ENCODE measurements at regions not wholly inside any gene's neighbourhood (a gene's known extent, or its start where the extent isn't known, plus 50 kb on each side); places are given as distances from the start of the nearest gene placed in this dataset.

DNA sequence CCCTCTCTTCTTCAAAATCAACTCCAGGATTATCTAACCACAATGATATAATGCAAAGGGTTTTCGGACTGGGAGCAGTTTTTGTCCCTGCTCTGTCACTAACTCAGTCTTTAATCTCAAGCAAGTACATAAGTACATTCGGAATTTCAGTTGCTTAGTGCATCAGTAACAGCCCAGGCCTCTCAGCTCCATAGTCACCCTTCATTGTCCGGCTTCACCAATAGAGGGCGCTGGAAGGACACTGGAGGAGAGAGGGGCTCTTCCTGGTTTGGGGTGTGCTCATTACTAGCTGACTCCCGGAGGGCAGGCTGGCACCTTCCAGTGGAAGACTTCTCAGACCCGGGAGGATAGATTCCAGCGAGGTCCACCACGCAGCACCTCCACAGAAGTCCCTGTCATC lies 90.4 kb upstream of the PDGFD start:
- no peak for DNase-seq (ENCODE audit: low read depth in 3 of 3)

DNA sequence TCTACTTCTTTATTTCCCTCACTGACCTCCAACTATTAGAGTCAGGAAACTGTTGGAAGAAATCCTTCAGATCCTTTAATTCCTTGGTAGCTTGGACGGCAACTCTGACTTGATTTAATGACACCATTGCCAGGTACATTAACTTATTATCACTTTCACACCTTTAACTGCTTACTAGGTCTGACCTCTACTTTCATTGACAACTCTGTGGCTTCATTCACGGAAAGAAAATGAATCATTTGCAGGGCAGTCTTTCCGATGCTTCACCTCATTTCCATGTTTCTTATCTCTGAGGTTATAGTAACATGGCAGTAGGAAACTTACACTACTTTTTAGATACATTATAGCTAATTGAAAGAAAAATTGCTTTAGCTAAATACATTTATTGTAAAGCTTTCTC lies 82.6 kb upstream of the PDGFD start:
- no peak for DNase-seq (ENCODE audit: low read depth in 3 of 3)

DNA sequence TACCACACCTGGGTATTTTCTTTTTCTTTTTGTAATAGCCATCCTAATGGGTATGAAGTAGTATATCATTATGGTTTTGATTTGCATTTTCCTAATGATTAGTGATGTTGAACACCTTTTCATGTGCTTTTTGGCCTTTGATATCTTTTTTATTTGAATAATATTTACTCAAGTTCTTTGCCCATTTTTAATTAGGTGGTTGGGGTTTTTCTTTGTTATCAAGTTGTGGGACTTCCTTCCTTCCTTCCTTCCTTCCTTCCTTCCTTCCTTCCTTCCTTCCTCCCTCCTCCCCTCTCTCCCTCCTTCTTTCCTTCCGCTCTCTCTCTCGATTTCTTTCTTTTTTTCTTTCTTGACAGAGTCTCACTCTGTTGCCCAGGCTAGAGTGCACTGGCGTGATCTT lies 75.0 kb upstream of the PDGFD start:
- DNase-seq (ENCODE audit: low read depth in 3 of 3), result no peak

DNA sequence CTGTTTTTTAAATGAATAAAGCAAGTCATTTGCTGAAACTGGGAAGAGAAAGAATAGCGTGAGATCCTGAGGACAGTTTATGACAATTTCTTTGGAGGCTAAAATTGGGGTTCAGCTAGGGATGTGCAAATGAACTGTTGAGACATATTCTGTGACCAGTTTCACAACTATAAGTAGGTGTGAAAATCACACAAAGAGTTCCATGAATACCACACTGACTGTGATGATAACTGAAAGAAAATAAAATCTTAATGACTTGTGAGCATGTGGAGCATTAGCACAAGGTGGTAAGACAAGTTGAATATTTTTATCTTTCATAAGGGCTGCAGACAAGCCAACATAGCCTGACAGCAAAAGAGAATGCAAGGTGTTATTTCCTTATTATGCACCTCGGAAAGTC lies 61.1 kb upstream of the PDGFD start:
- DNase-seq (ENCODE audit: low read depth in 3 of 3), result no peak

DNA sequence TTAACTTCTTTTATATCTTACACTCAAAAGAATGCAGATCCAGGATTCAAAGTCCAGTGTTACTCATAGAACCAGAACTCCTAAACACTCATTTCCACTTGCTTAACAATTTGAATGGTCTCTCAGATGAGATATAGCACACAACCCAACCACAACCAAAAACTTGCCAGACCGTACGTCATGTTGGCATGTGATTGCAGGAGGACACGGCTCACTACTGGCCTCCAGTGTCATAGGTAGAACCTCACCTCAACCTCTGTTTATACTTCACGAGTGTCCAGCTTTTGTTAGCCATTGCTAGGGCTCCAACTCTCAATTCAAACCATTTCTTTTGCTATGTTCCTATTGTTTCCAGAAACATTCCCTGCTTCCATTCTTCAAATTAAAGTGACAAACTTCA lies 58.5 kb upstream of the PDGFD start:
- DNase-seq (ENCODE audit: low read depth in 3 of 3), result no peak

DNA sequence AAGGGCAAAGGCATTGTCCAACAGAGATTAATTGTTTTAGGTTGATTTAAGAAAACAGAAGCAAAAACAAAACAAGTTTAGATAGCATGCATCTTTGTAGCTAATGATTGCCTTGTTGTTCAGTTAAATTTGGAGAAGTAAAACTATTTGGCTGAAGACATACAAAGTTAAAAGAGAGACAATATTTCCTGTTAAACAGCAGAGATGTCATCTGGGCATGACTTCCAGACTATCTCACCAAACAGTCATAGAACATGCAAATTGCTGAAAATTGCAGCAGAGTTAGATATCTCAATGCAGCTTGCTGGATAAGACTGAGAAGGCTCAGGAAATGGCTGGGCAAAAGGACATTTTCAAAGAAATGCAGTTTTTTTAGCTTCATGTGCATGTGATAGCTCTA lies 57.5 kb upstream of the PDGFD start:
- DNase-seq (ENCODE audit: low read depth in 3 of 3), result no peak

DNA sequence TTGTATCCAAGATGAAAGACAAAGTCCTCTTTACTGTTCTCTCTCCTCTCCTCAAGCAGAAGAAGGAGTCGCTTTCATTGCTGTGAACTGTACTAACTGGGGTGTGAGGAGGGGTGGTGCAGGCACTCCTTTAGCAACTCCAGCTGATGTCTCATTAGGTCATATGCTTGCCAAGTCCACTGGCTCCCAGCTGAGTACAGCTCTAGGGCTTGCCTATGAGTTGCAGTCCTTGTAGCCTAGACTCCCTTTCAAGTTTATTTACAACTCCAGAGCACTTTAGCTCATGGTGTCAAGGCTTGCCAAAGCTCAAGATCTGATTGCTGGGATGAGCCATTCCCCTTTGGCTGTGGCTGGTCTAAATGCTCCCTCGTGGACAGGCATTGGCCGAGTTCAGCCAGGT lies 55.1 kb upstream of the PDGFD start:
- DNase-seq (ENCODE audit: low read depth in 3 of 3), result no peak

DNA sequence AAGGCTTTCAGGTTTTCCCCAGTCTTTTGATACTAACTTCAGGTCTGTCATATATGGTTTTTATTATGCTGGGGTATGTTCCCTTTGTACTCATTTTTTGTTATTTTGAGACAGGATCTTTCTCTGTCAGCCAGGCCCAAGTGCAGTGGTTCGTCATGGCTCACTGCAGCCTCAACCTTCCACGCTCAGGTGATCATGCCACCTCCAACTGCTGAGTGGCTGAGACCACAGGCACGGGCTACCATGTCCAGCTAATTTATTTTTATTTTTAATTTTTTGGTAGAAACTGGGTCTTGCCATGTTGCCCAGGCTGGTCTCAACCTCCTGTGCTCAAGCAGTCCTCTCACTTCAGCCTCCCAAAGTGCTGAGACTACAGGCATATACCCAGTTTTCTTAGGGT lies 50.6 kb upstream of the PDGFD start:
- no peak for DNase-seq (ENCODE audit: low read depth in 3 of 3)

All from stimulated activated CD4-positive, alpha-beta T cell treated with anti-CD3 and anti-CD28 coated beads, TNF-alpha, amount 100 ng/mL, for 4 hours (primary cell).